ENCODE measurements at regions not wholly inside any gene's neighbourhood (a gene's known extent, or its start where the extent isn't known, plus 50 kb on each side); places are given as distances from the start of the nearest gene placed in this dataset.

DNA sequence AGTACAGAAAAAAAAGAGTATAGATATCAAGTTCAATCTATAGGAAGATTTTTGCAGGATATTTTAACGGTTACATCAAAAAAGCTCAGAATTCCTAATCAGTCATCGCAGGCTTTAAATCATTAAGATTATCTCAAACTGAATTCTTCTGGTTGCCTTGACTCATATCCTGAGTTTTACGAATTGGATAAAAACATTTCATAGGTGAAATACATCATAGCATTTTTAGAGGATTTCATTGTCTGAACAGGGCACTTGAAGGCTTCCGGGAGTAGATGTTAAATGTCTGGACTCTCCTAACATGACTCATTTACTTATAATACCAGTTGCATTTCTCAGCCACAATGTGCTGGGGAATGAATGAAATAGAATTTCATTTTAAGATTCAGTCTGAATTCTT is 2216.6 kb upstream of the RAG2 start:
- in situ Hi-C loops (cut with HindIII; ENCODE audit: extremely low pct_ligation_motif_present, low pct_unique_long_range_greater_than_20kb), result no loop called here

DNA sequence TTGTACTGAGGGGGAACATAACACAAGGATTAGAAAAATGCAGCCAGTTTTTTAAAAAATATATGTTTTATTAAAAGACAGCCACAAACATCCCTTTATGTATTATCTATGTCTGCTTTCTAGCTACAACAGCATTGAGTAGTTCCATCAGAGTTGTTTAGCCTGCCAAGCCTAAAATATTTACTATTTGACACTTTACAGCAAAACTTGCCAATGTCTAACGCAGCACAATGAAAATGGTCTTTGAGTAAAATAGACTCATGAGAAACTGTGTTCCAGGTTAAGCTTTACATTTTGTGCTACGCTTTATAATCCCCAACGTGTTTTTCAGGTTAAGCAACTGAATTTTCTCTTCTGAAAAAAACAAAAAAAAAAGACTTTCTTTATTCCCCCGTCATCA is 2211.5 kb upstream of the RAG2 start:
- H3K79me2 ChIP-seq (ENCODE audit: insufficient read depth, low read length), result no peaks in the 10 kb centered on the region
- FAIRE-seq, result no peak
- no peak overlapping the region for H3K27ac ChIP-seq (ENCODE audit: extremely low read length, insufficient read depth, low read length)
- intact Hi-C loops (cut with micrococcal nuclease; ENCODE audit: unreplicated experiment), result no loop called here
- ChIA-PET POLR2A (interaction anchor here (0.6 kb wide), 1 partner anchor 15 kb away, joined by 3 read pairs; no protein-coding TSS in a partner anchor), CTCF (ENCODE audit: low intra/inter-chr PET ratio, low total read pairs) (no interaction called here)
- H3K9ac ChIP-seq (ENCODE audit: insufficient read depth, low read depth, low read length), result no peak overlapping the region
- no TSS peak for BruUV-seq (replicated peaks)
- H2AFZ ChIP-seq (ENCODE audit: low read length), result no peak overlapping the region
- H3K9me3 ChIP-seq (ENCODE audit: low read length), result no peaks in the 10 kb centered on the region
- no peaks in the 10 kb centered on the region for H3K4me1 ChIP-seq (ENCODE audit: insufficient read depth, low read length)
- no peak for TF ChIP-seq ZFX (CRISPR knock-in tag; IDR thresholded peaks at IDR 0.05; ENCODE audit: low read depth)
- TF ChIP-seq, protein P1, sequence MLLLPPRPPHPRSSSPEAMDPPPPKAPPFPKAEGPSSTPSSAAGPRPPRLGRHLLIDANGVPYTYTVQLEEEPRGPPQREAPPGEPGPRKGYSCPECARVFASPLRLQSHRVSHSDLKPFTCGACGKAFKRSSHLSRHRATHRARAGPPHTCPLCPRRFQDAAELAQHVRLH (CRISPR knock-in tag; IDR thresholded peaks at IDR 0.05; ENCODE audit: borderline replicate concordance, low read depth), result no peak
- no peaks in the 10 kb centered on the region for H4K20me1 ChIP-seq (ENCODE audit: insufficient read depth, low read length)
- H3K36me3 ChIP-seq (replicated peaks in 1 of 2; ENCODE audit: control insufficient read depth in 1 of 2, insufficient read depth in 2 of 2, low read length in 2 of 2), result no peaks in the 10 kb centered on the region
- H3K4me2 ChIP-seq (ENCODE audit: low read depth, low read length), result no peak overlapping the region
- WGBS (ENCODE audit: low lambda C conversion rate), result under 1% methylated on average over 4 of the region's 4 CpGs
- H3K4me3 ChIP-seq (replicated peaks in 1 of 3; ENCODE audit: insufficient read depth in 1 of 3, low read depth in 2 of 3, low read length in 3 of 3), result no peak overlapping the region
- in situ Hi-C loops (cut with HindIII; ENCODE audit: extremely low pct_ligation_motif_present, low pct_unique_long_range_greater_than_20kb), result no loop called here
- no peaks in the 10 kb centered on the region for H3K27me3 ChIP-seq (ENCODE audit: control insufficient read depth in 1 of 2, insufficient read depth in 2 of 2, low read length in 2 of 2)
- DNase-seq (ENCODE audit: low spot score), result no peak
- ATAC-seq, result no peak

More for the DNA sequence above, 2216.6 kb upstream of the RAG2 start:
- Histone ChIP-seq H3K4me2 (ENCODE audit: low read depth, low read length) (no peak overlapping the region), H3K27ac (ENCODE audit: extremely low read length, insufficient read depth, low read length) (no peak overlapping the region), H3K4me3 (replicated peaks in 1 of 3; ENCODE audit: insufficient read depth in 1 of 3, low read depth in 2 of 3, low read length in 3 of 3) (no peak overlapping the region), H3K27me3 (ENCODE audit: control insufficient read depth in 1 of 2, insufficient read depth in 2 of 2, low read length in 2 of 2) (no peaks in the 10 kb centered on the region), H3K4me1 (ENCODE audit: insufficient read depth, low read length) (no peaks in the 10 kb centered on the region), H3K36me3 (replicated peaks in 1 of 2; ENCODE audit: control insufficient read depth in 1 of 2, insufficient read depth in 2 of 2, low read length in 2 of 2) (no peaks in the 10 kb centered on the region), H3K9me3 (ENCODE audit: low read length) (no peaks in the 10 kb centered on the region), H3K9ac (ENCODE audit: insufficient read depth, low read depth, low read length) (no peak overlapping the region), H3K79me2 (ENCODE audit: insufficient read depth, low read length) (no peaks in the 10 kb centered on the region), H4K20me1 (ENCODE audit: insufficient read depth, low read length) (no peaks in the 10 kb centered on the region), H2AFZ (ENCODE audit: low read length) (no peak overlapping the region)
- WGBS (ENCODE audit: low lambda C conversion rate), result 60% methylated on average over 4 of the region's 4 CpGs
- no peak for ATAC-seq
- no peak for DNase-seq (ENCODE audit: low spot score)
- no TSS peak for BruUV-seq (replicated peaks)
- intact Hi-C loops (cut with micrococcal nuclease; ENCODE audit: unreplicated experiment), result no loop called here
- TF ChIP-seq, protein P2, sequence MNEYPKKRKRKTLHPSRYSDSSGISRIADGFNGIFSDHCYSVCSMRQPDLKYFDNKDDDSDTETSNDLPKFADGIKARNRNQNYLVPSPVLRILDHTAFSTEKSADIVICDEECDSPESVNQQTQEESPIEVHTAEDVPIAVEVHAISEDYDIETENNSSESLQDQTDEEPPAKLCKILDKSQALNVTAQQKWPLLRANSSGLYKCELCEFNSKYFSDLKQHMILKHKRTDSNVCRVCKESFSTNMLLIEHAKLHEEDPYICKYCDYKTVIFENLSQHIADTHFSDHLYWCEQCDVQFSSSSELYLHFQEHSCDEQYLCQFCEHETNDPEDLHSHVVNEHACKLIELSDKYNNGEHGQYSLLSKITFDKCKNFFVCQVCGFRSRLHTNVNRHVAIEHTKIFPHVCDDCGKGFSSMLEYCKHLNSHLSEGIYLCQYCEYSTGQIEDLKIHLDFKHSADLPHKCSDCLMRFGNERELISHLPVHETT (CRISPR knock-in tag; conservative IDR thresholded peaks at IDR 0.05), result no peak
- no peak for TF ChIP-seq ZNF709 (CRISPR knock-in tag; IDR thresholded peaks at IDR 0.05)
- no peak for TF ChIP-seq RBAK (CRISPR knock-in tag; IDR thresholded peaks at IDR 0.05)
- TF ChIP-seq LCORL (IDR thresholded peaks at IDR 0.05), result no peak
- no peak for TF ChIP-seq LCORL (CRISPR knock-in tag; IDR thresholded peaks at IDR 0.05)
- TF ChIP-seq NR1H2 (CRISPR knock-in tag; IDR thresholded peaks at IDR 0.05; ENCODE audit: borderline replicate concordance, low read depth), result no peak
- TF ChIP-seq ETV5 (CRISPR knock-in tag; IDR thresholded peaks at IDR 0.05; ENCODE audit: borderline replicate concordance), result no peak
- no peak for FAIRE-seq
- CTCF ChIA-PET (ENCODE audit: low intra/inter-chr PET ratio, low total read pairs), result no interaction called here
- POLR2A ChIA-PET, result no interaction called here

Measured in HepG2 (cell line).